Stimulated activated CD4-positive, alpha-beta T cell treated with anti-CD3 and anti-CD28 coated beads, Interleukin-12 subunit alpha, Interleukin-12 subunit beta, amount 100 ng/mL, for 48 hours (primary cell): ENCODE measurements at regions not wholly inside any gene's neighbourhood (a gene's known extent, or its start where the extent isn't known, plus 50 kb on each side); places are given as distances from the start of the nearest gene placed in this dataset.
"Not testable (repeated sequence)": the region's sequence is repeated elsewhere in the genome, so short reads cannot be mapped to it uniquely, and the experiment has no call there.

Experiments
- DNase-seq, 3 donors: peaks; one replicate each; pipeline ENCODE4 v3.0.0-alpha.2; 2020; ENCODE audit warnings: low read depth in 2 of 3, low spot score in 1 of 3

DNA sequence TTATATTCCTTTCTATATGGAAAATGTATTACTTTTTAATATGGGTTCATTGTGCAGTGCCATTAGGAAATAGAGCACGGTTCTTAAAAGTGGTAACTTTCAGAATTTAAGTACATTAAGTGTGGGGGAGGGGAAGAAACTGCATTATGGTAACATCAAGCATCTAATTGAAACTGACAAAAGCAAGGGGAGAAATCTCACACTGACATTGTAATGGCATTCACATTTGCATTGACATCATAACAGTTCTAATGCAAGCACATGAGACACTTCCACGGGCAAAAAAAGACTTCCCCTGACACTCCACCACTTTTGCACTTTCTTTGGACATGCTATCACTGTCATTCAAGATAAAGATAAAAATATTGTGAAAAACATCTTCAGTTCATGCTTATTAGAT, 431.3 kb upstream of the SMIM21 start:
- no peak for DNase-seq

DNA sequence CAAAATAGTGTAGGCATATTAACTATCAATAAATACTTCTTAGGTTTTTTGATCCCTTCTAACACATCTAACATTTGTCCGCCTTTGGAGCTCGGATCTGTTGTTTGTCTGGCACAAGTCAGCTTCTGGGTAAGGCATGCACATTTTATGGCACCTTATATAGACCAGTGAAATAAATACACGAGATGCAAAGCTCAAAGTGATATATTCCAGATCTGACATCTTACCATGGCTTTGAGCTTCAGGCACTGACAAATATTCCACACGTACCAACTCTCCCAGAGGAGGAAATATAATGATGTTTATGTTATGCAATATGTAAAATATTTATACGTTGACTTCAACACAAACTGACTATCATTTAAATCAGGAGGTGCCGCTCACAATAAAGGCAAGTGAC, 430.1 kb upstream of the SMIM21 start:
- no peak for DNase-seq

DNA sequence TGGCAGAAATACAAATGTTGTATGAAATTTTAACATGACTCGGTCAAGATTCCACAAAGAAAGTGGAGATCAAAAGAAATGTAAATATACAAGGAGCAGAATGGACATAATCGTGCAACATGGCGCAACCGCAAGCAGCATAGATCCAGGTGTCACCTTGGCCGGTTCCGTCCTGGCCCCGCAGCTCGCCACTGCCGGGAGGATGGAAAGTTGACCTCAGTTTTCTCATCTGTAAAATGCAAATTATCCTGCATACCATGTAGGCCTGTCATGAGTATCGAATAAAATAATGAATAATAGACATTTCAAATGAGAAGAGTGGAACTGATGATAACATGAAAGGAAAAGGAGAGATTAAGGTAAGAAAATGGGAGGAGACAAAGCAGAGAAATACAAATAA, 427.3 kb upstream of the SMIM21 start:
- DNase-seq, result no peak

DNA sequence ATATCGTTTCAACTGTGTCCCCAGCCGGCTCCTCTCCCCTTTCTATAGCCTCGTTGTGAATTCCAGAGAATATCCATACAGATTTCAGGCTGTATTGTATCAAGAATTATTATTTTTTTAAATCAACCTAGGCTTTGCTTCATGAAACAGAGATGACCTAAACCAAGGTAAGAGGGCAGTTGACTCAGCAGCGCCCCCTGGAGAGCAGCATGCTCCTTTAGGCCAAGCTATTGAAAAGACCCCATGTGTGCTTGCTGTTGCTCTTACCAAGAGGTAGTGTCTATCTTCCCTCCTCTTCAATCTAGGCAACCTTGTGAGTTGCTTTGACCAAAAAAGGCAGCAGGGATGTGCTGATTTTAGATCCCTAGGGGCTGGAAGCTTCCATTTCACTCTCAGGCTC, 426.7 kb upstream of the SMIM21 start:
- DNase-seq, result peak in 2 of 3 donors; percentile 4

DNA sequence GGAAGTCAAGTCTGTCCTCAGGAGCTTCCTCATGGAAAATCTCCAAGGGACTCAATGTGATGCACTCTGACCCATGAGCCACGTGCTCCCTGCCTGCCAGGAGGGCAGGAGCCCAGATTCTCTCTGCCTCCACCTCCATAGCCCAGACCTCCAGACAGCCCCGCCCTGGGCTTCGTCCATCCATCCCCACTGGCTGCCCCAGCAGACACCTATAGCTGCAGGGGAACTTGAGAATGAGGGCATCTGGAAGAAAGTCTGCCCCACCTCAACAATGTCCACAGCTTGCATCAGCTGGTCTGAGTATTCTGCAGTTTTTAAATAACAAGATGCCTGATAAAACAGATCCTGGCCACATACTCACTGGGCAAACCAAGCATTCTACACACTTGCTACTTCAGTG, 418.8 kb upstream of the SMIM21 start:
- no peak for DNase-seq

DNA sequence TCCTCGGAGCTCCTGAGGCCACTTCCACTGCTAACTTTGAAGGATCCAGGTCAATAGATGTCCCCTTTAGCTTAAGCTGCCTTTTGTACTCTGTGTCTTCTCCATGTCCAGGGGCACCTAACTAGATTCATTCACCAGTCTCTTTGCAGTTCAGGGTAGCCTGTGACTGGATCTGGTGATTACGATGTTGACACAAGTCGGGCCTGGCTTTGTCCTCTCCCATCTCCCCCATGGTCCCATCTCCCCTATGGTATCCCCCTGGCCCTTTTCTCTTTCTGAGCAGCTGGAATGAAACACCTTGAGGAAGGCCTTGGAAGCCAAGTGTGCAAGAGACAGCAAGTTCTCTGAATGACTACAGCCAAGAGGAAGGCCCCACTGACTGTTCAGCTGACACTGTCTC, 417.9 kb upstream of the SMIM21 start:
- no peak for DNase-seq

DNA sequence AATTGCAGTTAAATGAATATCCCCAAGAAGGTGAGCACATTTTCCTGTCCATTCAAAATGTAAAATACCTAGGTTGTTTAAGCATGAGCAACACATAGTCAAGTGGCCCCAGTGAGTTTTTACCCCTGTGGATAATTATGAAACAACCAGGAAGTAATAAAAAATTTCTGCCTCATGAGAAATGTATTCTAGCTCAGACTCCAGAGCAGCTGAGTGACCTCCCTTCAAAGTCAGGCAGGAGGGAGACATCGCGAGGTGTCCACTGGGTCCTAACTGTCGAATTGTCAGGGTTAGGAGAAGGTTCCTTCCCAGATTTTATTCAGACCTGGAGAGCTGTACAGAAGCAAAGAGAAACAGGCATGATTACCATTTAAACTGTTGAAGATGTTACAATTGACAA, 416.6 kb upstream of the SMIM21 start:
- DNase-seq, result no peak

DNA sequence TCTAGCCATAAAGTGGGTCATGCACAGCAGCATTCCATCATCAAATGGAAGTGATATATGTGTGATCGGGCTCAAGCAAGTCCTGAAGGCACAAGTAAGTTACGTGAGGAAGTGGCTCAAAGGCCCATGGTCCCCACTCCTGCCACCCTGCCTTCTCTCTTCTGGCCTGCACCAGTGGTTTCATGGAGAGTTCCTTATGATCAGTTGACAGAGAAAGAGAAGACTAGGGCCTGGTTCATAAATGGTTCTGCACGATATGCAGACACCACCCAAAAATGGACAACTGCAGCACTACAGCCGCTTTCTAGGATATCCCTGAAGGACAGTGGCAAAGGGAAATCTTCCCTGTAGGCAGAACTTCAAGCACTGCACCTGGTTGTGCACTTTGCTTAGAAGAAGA, 412.6 kb upstream of the SMIM21 start:
- no peak for DNase-seq

DNA sequence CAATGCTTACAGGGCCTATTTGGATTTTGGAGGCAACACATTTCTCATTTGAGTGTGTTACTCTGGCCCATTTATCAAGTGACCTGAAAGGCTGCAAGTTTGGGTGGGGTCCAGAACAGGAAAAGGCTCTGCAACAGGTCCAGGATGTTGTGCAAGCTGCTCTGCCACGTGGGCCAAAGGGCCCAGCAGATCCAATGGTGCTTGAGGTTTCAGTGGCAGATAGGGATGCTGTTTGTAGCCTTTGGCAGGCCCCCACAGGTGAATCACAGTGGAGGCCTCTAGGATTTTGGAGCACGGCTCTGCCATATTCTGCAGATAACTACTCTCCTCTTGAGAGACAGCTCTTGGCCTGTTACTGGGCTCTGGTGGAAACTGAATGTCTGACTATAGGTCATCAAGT, 412.2 kb upstream of the SMIM21 start:
- DNase-seq, result not testable (repeated sequence)

DNA sequence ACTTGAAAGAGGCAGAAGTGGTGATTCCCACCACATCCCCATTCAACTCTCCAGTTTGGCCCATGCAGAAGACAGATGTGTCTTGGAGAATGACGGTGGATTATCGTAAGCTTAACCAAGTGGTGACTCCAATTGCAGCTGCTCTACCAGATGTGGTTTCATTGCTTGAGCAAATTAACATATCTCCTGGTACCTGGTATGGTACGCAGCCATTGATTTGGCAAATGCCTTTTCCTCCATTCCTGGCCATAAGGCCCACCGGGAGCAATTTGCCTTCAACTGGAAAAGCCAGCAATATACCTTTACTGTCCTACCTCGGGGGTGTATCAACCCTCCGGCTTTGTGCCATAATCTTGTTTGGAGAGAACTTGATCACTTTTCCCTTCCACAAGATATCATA, 411.5 kb upstream of the SMIM21 start:
- no peak for DNase-seq

DNA sequence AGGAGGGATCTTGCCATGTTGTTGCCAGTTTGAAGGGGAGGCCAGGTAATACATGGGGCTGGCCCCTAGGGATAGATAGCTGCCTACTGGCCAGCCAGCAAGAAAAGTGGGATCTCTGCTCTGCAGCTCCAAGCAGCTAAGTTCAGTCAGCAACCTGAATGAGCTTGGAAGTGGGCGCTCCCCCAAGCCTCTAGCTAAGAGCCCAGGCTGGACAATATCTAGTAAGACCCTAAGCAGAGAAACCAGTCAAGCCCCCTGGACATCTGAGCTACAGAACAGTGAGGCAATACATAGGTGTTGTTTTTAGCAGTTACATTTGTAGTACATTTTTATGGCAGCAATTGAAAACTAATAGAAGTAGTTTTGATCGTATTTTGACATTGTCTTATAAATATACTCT, 409.8 kb upstream of the SMIM21 start:
- no peak for DNase-seq

DNA sequence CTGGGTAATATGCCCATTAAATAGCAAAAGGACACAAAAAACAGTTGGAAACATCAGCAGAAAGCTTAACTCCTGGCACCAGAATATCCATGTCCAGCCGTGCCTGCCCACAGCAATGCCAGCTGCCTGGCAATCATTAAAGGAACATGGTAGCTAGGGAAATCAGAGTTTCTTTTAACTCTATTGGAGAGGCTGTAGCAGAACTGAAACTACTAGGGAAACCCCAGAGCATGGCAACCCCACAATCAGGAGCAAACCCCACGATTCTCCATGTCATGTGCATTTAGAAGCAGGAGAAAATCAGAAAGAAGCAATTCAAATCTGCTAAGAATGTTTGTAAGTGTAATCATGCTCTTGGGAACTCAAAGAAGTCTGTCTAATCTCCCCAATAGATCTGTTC, 409.0 kb upstream of the SMIM21 start:
- no peak for DNase-seq

DNA sequence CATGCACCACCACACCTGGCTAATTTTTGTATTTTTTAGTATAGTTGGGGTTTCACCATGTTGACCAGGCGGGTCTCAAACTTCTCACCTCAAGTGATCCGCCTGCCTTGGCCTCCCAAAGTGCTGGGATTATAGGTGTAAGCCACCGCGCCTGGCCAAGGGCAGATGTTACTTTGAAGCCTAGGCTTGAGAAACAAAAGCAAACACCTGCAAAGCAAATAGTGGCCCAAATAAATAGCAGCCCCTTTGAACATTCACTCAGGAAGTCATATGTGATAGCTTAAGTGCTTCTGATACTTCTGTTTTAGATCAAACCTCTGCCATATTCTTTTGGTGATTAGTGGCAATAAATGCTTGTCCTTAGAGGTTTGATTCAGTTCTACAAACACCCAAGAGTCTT, 404.5 kb upstream of the SMIM21 start:
- no peak for DNase-seq

DNA sequence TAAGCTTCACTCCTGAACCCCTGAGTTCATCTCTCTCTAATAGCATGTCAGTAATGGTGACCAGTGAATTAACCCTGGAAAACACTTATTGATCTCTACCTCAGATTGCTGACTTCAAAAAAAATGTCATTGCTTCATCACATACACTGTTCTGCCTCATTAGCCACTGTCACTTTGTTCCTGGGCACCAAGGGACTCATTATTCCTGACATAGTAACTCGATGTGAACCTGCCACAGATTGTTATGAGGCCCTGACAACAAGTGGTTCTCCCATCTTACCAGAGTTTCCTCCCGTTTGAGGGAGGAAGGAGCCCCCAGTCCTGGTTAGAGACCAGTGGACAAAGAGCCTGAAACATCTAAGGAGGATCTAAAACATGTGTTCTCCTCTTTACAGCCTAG, 403.3 kb upstream of the SMIM21 start:
- DNase-seq, result no peak

DNA sequence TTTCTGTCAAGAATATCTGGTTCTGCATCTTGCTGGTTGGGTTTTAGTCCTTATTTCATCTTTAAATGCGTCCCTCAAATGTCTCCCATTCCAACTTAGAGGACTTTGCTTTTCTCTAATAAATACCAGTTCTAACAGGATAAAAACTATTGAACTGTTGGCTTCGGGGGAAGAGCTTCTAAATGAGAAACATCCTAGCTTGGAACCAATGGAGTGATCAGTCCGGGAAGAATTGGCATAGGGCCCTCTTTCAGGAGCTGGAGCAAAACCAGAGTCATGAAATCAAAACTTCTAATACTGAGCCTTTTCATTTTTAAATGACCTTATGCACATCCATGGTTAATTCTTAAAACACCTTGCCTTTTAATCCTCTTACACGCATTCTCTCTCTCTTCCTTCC, 401.6 kb upstream of the SMIM21 start:
- DNase-seq, result no peak

DNA sequence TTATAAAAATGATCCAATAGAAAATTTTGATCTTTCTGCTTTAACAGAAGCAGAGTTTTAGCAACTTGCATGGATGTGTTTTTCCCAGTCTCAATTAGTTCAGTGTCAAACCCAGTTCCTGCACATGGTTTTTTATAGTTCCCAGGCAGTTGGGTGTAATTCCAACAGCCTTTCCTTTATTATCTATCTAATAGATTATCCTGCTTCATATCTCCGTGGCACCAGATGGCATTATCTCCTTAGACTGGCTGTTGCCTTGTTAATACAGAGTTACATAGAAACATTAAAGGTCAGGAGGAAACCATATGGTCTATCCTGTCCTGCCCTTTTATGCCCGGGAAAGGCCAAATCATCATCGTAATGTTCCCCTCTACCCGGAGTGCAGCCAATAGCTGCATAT, 400.9 kb upstream of the SMIM21 start:
- no peak for DNase-seq

DNA sequence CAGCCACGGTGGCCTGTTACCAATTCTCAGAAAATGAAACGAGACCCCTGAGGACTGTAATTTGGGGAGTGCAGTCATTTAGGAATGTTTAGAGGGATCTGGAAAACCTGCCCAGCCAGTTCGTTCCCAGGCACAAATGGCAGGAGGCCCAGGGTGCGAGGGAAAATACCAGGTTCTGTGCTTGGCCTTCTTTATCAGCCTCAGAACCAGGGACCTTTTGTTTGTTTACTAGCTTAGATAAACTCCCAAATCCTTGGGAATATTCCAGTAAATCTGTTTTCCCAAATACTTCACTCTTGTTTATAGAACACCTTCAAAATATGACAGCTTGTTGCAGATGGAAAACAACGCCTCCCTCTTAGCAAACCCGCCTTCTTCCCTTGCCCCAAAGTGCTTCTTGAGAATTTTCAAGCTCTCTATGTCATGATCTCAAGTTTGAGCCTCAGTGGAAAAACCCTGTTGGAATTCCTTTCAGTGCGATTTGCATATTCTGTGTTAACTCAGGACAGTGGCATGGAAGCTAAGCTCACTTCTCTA, 400.3 kb upstream of the SMIM21 start:
- no peak for DNase-seq

DNA sequence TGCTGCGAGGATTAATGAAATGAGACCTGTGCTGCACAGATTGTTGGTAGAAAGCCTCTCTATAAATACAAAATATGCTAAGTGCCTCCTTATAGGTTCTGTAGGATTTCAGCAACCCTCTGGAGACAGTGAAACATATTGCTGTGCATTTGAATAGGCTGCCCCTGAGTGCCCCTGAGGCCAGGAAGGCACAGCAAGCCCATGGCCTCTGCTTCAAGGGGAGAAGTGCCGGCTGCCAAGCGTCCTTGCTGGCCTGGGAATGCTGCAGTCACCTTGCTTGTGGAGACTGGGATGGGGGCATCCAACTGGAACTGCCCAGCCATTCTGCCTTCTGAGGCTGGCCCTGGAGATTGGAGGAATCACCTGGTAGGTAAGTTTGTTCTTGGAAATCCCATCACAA, 397.2 kb upstream of the SMIM21 start:
- DNase-seq, result no peak

DNA sequence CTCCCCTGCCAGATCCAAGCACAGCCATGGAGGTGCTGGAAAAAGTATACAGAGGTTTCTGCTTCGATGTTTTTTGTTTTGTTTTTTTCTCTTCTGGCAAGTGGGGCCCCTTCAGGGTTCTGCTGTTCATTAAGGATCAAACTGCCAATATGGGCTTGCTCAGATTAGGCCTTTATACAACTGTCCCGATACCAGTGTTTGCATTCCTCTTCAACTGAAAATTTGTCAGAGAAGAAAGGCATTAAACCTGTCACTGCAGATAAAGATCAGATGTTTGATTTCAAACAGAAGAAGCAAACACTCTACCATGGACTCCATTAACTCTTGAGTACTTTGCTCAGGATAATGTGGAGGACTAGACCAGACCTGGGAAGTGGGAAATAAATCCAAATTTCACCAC, 396.0 kb upstream of the SMIM21 start:
- no peak for DNase-seq

DNA sequence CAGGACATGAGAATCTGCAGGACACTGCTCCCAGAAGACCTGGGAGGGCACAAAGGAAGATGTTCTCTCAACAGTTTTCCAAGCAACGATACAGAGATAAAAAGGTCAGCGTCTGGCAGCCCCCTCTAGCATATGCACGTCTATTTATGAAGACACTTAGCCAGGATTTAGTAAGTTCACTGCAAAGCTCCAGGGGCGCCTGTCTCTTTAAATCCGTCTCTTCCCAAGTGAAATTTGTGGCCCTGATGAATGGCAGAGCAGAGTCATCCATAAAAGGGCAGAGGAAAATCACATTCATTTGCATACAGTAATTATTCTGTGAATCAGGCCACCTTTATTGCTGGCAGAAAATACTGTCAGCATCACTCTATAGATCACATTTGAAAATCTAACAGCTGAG, 390.9 kb upstream of the SMIM21 start:
- no peak for DNase-seq

DNA sequence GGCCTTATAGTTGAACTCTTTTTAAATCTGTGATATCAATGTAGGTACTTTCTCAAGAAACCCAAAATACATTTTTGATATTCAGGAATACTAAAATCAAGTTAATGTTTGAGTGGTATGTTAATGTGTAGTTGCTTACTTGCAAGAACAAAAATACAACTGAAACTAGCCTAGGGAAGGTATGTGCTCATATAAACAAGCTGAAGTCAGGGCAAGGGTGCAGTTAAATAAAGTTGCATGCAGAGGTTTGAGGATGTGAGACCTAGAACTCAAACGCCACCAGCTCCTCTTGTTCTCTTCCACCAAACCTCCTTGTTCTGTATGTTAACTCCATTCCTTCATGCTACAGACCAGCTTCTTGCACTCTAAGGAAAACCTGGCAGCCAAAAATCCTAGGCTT, 388.3 kb upstream of the SMIM21 start:
- no peak for DNase-seq

DNA sequence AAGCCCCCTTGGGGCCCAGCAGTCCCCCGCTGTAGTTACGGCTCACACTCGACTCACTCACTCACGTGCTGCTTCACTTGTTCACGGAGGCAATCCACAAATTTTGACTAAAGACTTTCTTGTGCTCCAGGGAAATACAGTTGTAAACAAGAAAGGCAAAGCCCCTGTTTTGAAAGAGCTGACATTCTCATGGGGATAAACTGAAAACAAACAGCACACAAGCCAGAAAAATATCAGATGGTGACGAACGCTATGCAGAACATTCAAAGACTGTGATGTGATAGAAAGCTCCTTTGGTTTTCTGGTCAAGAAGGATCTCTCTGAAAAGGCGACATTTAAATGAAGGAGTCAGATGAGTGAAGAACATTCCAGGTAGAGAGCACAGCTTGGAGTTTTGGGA, 385.3 kb upstream of the SMIM21 start:
- DNase-seq, result no peak

DNA sequence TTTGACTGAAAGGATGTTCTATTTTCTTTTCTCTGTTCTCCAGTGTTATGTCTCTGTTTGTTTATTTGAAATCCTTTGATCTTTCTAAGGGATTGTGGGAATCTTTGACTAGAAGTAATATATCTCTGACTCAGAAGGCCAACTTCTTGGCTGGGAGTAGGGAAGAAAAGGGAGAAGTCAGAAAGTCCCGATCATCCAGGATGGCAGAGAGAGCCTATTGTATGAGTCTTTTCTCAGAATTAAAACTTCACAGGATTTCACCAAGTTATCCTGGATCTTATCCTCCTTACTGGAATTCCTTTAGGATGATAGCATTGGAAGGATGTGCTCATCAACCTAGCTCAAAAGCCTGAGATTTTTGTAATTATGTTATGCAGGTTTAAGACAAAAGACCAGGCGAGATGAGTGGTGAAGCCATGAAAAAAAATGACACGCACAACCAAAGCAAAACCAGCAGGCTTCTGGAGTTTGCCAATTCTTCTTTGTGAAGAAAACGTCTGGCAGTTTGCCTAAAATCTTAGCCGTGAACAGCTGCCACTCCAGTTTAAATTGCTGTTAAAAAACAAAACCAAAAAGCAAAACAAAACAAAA, 383.6 kb upstream of the SMIM21 start:
- DNase-seq, result no peak

DNA sequence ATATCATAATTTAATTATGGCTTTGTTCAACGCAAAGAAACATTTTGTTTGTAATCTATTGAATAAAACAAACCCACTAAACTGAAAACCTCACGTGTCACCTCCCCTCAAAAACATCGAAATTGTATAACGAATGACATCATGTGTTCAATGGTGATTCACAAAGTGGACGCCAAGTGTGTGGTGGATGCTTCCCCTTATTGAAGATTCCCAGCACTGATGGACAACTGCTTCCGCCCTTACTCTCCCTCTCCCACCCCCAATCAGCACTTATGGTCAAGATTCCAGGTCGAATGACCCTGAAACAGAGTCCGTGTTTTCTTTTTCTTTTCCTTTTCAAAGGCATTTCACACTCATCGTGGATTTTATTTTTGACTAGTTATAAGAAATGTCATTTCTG, 383.0 kb upstream of the SMIM21 start:
- no peak for DNase-seq
